LNCaP clone FGC (cell line): ENCODE measurements at regions not wholly inside any gene's neighbourhood (a gene's known extent, or its start where the extent isn't known, plus 50 kb on each side); places are given as distances from the start of the nearest gene placed in this dataset.

ENCODE experiments used
- DNase-seq: peaks from one replicate; pipeline ENCODE4 v3.0.0-alpha.2; 2011; ENCODE audit warnings: low read depth
- H3K4me3 ChIP-seq: 2 replicates; pipeline ENCODE4 v1.5.1; 2011; ENCODE audit warnings: mild to moderate bottlenecking, low read depth, low read length, control low read depth
- TF ChIP-seq, protein P1 (sequence below): IDR thresholded peaks from 2 replicates; pipeline ENCODE4 v1.5.1; 2012; ENCODE audit warnings: mild to moderate bottlenecking; ENCODE audit not compliant: control insufficient read depth, insufficient read depth; ENCODE audit errors: extremely low read depth

DNA sequence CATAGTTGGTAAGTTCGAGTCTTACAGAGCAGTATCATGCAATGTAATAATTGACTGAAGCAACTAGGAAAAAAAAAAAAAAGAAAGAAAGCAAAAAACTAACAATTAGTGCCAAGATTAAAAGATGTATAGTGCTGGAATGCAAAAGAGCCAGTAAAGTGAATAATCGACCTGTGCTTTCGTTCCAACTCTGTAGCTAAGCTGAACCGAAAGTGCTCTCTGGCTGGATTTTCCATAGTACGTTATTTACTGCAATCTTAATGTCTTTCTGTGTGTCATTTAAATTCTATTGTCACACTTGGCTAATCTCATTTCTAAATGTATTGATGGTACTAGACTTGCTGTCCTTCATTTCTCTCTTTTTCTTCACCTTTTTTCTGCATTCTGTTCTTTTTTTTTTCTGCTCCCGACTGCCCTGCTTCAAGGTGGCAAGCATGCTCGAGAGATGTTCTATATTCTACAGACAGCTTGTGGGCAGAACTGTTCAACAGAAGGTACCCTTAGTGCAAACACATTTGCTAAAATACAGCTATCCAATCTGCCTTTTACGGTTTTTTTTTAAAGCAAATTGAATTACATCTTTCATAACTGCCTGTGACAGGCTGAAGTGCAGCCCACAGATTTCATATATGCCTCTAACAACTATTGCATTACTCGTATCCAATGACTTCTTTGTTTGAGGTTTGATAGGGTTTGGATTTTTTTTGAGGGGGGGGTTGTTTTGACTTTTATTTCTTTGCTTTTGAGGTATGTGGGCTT, 204.2 kb upstream of the MTNR1B start:
- no peak for DNase-seq
- no peak overlapping the region for H3K4me3 ChIP-seq
- TF ChIP-seq, protein P1, sequence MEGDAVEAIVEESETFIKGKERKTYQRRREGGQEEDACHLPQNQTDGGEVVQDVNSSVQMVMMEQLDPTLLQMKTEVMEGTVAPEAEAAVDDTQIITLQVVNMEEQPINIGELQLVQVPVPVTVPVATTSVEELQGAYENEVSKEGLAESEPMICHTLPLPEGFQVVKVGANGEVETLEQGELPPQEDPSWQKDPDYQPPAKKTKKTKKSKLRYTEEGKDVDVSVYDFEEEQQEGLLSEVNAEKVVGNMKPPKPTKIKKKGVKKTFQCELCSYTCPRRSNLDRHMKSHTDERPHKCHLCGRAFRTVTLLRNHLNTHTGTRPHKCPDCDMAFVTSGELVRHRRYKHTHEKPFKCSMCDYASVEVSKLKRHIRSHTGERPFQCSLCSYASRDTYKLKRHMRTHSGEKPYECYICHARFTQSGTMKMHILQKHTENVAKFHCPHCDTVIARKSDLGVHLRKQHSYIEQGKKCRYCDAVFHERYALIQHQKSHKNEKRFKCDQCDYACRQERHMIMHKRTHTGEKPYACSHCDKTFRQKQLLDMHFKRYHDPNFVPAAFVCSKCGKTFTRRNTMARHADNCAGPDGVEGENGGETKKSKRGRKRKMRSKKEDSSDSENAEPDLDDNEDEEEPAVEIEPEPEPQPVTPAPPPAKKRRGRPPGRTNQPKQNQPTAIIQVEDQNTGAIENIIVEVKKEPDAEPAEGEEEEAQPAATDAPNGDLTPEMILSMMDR: no peak

- no peak for DNase-seq
- H3K4me3 ChIP-seq: no peak overlapping the region
- TF ChIP-seq, protein P1: no peak
Observed at GRCh38 chr11:92765965-92766371, 203.5 kb upstream of the MTNR1B start.

- TF ChIP-seq, protein P1: no peak
- DNase-seq: no peak
- H3K4me3 ChIP-seq: no peak overlapping the region
Observed at GRCh38 chr11:92766698-92767097, 202.8 kb upstream of the MTNR1B start.

GRCh38 chr11:92767416-92767815, 202.0 kb upstream of the MTNR1B start:
- DNase-seq: no peak
- TF ChIP-seq, protein P1: no peak
- H3K4me3 ChIP-seq: no peak overlapping the region

DNA sequence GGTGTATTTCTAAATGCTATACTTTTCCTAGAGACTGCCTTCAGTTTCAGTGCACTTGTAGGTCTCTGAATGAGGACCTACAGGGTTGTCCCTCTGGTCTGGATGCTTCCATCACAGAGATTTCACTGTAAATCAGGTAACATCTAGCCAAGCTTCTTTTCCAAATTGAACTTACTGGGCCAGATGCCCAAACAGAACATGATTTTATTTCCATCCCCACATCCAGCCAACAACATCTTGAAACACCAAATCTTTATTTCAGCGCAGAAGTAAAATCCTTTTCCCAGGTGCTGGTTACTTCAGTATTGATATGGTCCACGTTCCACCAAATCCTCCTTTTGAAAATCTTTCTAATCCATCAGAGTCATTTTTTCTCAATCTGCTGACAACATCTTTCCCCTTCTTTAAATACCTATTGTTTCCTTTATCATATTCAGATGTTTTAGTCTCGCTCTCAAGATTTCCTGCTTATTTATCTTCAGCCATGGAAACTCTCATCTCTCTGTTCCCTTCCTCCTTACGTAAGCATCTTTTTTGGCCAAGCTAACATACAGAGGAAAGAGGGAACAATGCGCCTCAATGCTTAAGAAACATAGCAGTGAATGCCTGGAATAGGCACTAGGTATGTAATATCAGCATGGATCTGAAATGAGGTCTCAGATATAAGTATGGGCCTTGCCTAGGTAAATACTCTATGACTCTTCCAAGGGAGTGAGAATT, 201.2 kb upstream of the MTNR1B start:
- DNase-seq: no peak
- H3K4me3 ChIP-seq: no peak overlapping the region
- TF ChIP-seq, protein P1: no peak

DNA sequence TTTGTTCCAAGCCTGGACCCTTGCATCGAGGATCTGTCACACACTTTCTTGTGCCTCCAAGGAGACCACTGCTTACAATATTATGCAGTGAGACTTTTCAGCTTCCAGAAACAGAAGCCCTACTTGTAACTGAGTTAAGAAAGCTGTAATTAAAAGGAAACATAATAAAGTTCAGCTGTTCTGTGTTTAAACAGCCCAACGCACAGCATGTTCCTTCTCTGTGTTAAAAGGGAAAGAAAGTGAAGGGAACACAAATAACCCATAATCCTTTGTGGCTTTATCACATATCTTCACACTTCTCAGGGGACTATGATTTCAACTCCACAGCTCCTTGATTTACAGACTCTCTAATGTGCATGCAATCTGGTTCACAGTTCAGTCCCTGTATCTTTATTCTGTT, 200.3 kb upstream of the MTNR1B start:
- no peak for DNase-seq
- TF ChIP-seq, protein P1: no peak
- H3K4me3 ChIP-seq: no peak overlapping the region

GRCh38 chr11:92770419-92770818, 199.0 kb upstream of the MTNR1B start:
- no peak overlapping the region for H3K4me3 ChIP-seq
- no peak for DNase-seq
- TF ChIP-seq, protein P1: no peak
